NCI-H2081 treated with DMSO at 0.1 percent for 48 hours (cell line): ENCODE measurements at regions not wholly inside any gene's neighbourhood (a gene's known extent, or its start where the extent isn't known, plus 50 kb on each side); places are given as distances from the start of the nearest gene placed in this dataset.
"Not testable (repeated sequence)": the region's sequence is repeated elsewhere in the genome, so short reads cannot be mapped to it uniquely, and the experiment has no call there.

Source experiments
- DNase-seq: peaks from one replicate; lab custom pipeline; 2025; lab: John Stamatoyannopoulos, UW

GRCh38 chr6:71199736-71200135 lies 88.9 kb upstream of the OGFRL1 start:
- no peak for DNase-seq

- no peak for DNase-seq
These were observed 85.4 kb upstream of the OGFRL1 start for GRCh38 chr6:71203206-71203605.

GRCh38 chr6:71204741-71205140 lies 83.9 kb upstream of the OGFRL1 start:
- no peak for DNase-seq

- DNase-seq, result no peak
These were observed 83.2 kb upstream of the OGFRL1 start for GRCh38 chr6:71205336-71205956.

- DNase-seq, result no peak
These were observed 82.5 kb upstream of the OGFRL1 start for GRCh38 chr6:71206089-71206488.

GRCh38 chr6:71209206-71209605 lies 79.4 kb upstream of the OGFRL1 start:
- DNase-seq, result no peak

- no peak for DNase-seq
These were observed 79.0 kb upstream of the OGFRL1 start for GRCh38 chr6:71209626-71210025.

GRCh38 chr6:71211799-71212198 lies 76.8 kb upstream of the OGFRL1 start:
- no peak for DNase-seq

- DNase-seq, result no peak
These were observed 68.1 kb upstream of the OGFRL1 start for GRCh38 chr6:71220466-71220865.

- DNase-seq, result no peak
These were observed 65.9 kb upstream of the OGFRL1 start for GRCh38 chr6:71222671-71223070.

- DNase-seq, result no peak
These were observed 64.6 kb upstream of the OGFRL1 start for GRCh38 chr6:71224011-71224410.

GRCh38 chr6:71226151-71226550 lies 62.5 kb upstream of the OGFRL1 start:
- DNase-seq, result no peak

- DNase-seq, result no peak
These were observed 60.1 kb upstream of the OGFRL1 start for GRCh38 chr6:71228461-71229041.

- no peak for DNase-seq
These were observed 59.1 kb upstream of the OGFRL1 start for GRCh38 chr6:71229477-71229876.

GRCh38 chr6:71232890-71233289 lies 55.7 kb upstream of the OGFRL1 start:
- DNase-seq, result not testable (repeated sequence)

- no peak for DNase-seq
These were observed 51.6 kb upstream of the OGFRL1 start for GRCh38 chr6:71236926-71237434.

- DNase-seq, result no peak
These were observed 50.3 kb upstream of the OGFRL1 start for GRCh38 chr6:71238351-71238750.
